MM.1S (cell line): ENCODE measurements at regions not wholly inside any gene's neighbourhood (a gene's known extent, or its start where the extent isn't known, plus 50 kb on each side); places are given as distances from the start of the nearest gene placed in this dataset.

ENCODE experiments used
- DNase-seq: peaks from one replicate; pipeline ENCODE4 v3.0.0-alpha.2; 2015
- H2AFZ ChIP-seq: fragments of 300-600 bp; sonication (generic); 2 replicates; pipeline ENCODE4 v1.6.0; 2016; ENCODE audit warnings: antibody characterized with exemption, low read length
- H3F3A ChIP-seq: fragments of 300-600 bp; sonication (generic); 2 replicates; pipeline ENCODE4 v1.6.1; 2016; ENCODE audit warnings: mild to moderate bottlenecking, antibody characterized with exemption, low read length, moderate library complexity, mixed read lengths; ENCODE audit not compliant: insufficient read depth
- H3K27ac ChIP-seq: fragments of 300-600 bp; sonication (generic); 2 replicates; pipeline ENCODE4 v1.5.1; 2016; ENCODE audit warnings: mild to moderate bottlenecking, low read length
- H3K27me3 ChIP-seq: fragments of 300-600 bp; sonication (generic); replicated peaks from 2 replicates; pipeline ENCODE4 v1.6.0; 2016; ENCODE audit warnings: low read length; ENCODE audit not compliant: insufficient read depth
- H3K36me3 ChIP-seq: fragments of 300-600 bp; sonication (generic); replicated peaks from 2 replicates; pipeline ENCODE4 v1.6.1; 2016; ENCODE audit warnings: mild to moderate bottlenecking, low read length, mixed read lengths; ENCODE audit not compliant: insufficient read depth
- H3K4me1 ChIP-seq: fragments of 300-600 bp; sonication (generic); 2 replicates; pipeline ENCODE4 v1.6.1; 2016; ENCODE audit warnings: low read length, mixed read lengths
- H3K4me2 ChIP-seq: fragments of 300-600 bp; sonication (generic); 2 replicates; pipeline ENCODE4 v1.6.0; 2016; ENCODE audit warnings: low read depth, low read length
- H3K4me3 ChIP-seq: fragments of 300-600 bp; sonication (generic); 2 replicates; pipeline ENCODE4 v1.5.1; 2016; ENCODE audit warnings: low read length, mixed read lengths
- H3K79me2 ChIP-seq: fragments of 300-600 bp; sonication (generic); 2 replicates; pipeline ENCODE4 v1.6.1; 2016; ENCODE audit warnings: mixed run types, low read length, mixed read lengths
- H3K9ac ChIP-seq: fragments of 300-600 bp; sonication (generic); 2 replicates; pipeline ENCODE4 v1.6.1; 2016; ENCODE audit warnings: low read length, mixed read lengths
- H3K9me2 ChIP-seq: fragments of 300-600 bp; sonication (generic); replicated peaks from 2 replicates; pipeline ENCODE4 v1.6.1; 2016; ENCODE audit warnings: mild to moderate bottlenecking, low read length, mixed read lengths; ENCODE audit not compliant: insufficient read depth
- H3K9me3 ChIP-seq: fragments of 300-600 bp; sonication (generic); replicated peaks from 2 replicates; pipeline ENCODE4 v1.6.1; 2016; ENCODE audit warnings: mild to moderate bottlenecking, low read length, mixed read lengths; ENCODE audit not compliant: insufficient read depth
- H4K20me1 ChIP-seq: fragments of 300-600 bp; sonication (generic); 2 replicates; pipeline ENCODE4 v1.6.1; 2016; ENCODE audit warnings: mild to moderate bottlenecking, low read length, moderate library complexity, mixed read lengths; ENCODE audit not compliant: insufficient read depth
- CTCF ChIP-seq: fragments of 300-600 bp; sonication (generic); IDR thresholded peaks from 2 replicates; pipeline ENCODE4 v1.5.1; 2016; ENCODE audit warnings: antibody characterized with exemption, low read length, mixed read lengths
- EZH2 ChIP-seq: fragments of 300-600 bp; sonication (generic); optimal IDR thresholded peaks from 2 replicates; pipeline ENCODE3; 2017; ENCODE audit warnings: low read depth, mild to moderate bottlenecking, antibody characterized with exemption, low read length, mixed read lengths
- EZH2phosphoT487 ChIP-seq: fragments of 300-600 bp; sonication (generic); IDR thresholded peaks from 2 replicates; pipeline ENCODE4 v1.6.1; 2018; ENCODE audit warnings: antibody characterized with exemption, low read length

- no peaks in the 10 kb centered on the region for H3K4me1 ChIP-seq
- no peak for TF ChIP-seq EZH2
- no peak for TF ChIP-seq CTCF
- no peak for TF ChIP-seq EZH2phosphoT487
- H3K27me3 ChIP-seq: peaks cover 14% of the 10 kb centered on the region; the same call in 1 of the 2 replicates
- H3K9ac ChIP-seq: no peak overlapping the region
- no peaks in the 10 kb centered on the region for H4K20me1 ChIP-seq
- no peak overlapping the region for H2AFZ ChIP-seq
- H3K36me3 ChIP-seq: no peaks in the 10 kb centered on the region
- no peaks in the 10 kb centered on the region for H3K9me2 ChIP-seq
- H3K79me2 ChIP-seq: no peaks in the 10 kb centered on the region
- H3K4me3 ChIP-seq: no peak overlapping the region
- H3K27ac ChIP-seq: no peak overlapping the region
- DNase-seq: no peak
- no peak overlapping the region for H3K4me2 ChIP-seq
- H3F3A ChIP-seq: no peaks in the 10 kb centered on the region
- H3K9me3 ChIP-seq: no peaks in the 10 kb centered on the region
Measured at GRCh38 chr10:125551247-125551646, 131.7 kb downstream of the TEX36 start.

GRCh38 chr10:125550362-125550761, 132.6 kb downstream of the TEX36 start:
- peaks cover 12% of the 10 kb centered on the region; the same call in 1 of the 2 replicates for H3K27me3 ChIP-seq
- H3K4me2 ChIP-seq: no peak overlapping the region
- H3K9ac ChIP-seq: no peak overlapping the region
- H3K27ac ChIP-seq: no peak overlapping the region
- DNase-seq: no peak
- no peaks in the 10 kb centered on the region for H3K9me3 ChIP-seq
- TF ChIP-seq EZH2phosphoT487 (no peak), EZH2 (no peak), CTCF (no peak)
- no peaks in the 10 kb centered on the region for H3K9me2 ChIP-seq
- H2AFZ ChIP-seq: no peak overlapping the region
- no peaks in the 10 kb centered on the region for H4K20me1 ChIP-seq
- no peak overlapping the region for H3K4me3 ChIP-seq
- no peaks in the 10 kb centered on the region for H3K79me2 ChIP-seq
- H3K4me1 ChIP-seq: no peaks in the 10 kb centered on the region
- no peaks in the 10 kb centered on the region for H3F3A ChIP-seq
- no peaks in the 10 kb centered on the region for H3K36me3 ChIP-seq

GRCh38 chr10:125549653-125550052, 133.3 kb downstream of the TEX36 start:
- peaks cover 12% of the 10 kb centered on the region; the same call in 1 of the 2 replicates for H3K27me3 ChIP-seq
- DNase-seq: no peak
- no peak for TF ChIP-seq CTCF
- no peak for TF ChIP-seq EZH2
- no peak for TF ChIP-seq EZH2phosphoT487
- H3K27ac ChIP-seq: no peak overlapping the region
- H3F3A ChIP-seq: no peaks in the 10 kb centered on the region
- no peak overlapping the region for H3K9ac ChIP-seq
- no peaks in the 10 kb centered on the region for H3K79me2 ChIP-seq
- H3K4me3 ChIP-seq: no peak overlapping the region
- no peak overlapping the region for H3K4me2 ChIP-seq
- no peaks in the 10 kb centered on the region for H3K4me1 ChIP-seq
- H3K36me3 ChIP-seq: no peaks in the 10 kb centered on the region
- no peaks in the 10 kb centered on the region for H3K9me3 ChIP-seq
- H3K9me2 ChIP-seq: no peaks in the 10 kb centered on the region
- H2AFZ ChIP-seq: no peak overlapping the region
- no peaks in the 10 kb centered on the region for H4K20me1 ChIP-seq
